Astrocyte (in vitro differentiated cells and primary cell): ENCODE measurements at regions not wholly inside any gene's neighbourhood (a gene's known extent, or its start where the extent isn't known, plus 50 kb on each side); places are given as distances from the start of the nearest gene placed in this dataset.

Experiments used
- DNase-seq: peaks from one replicate; pipeline ENCODE4 v3.0.0-alpha.2; 2010; ENCODE audit warnings: low read depth
- FAIRE-seq: peaks from 2 replicates; lab custom pipeline; 2011; peaks lifted over from hg19 to GRCh38; lab: Jason Lieb, UNC
- H2AFZ ChIP-seq: 2 replicates; pipeline ENCODE4 v1.6.0; 2012; ENCODE audit warnings: low read depth, low read length, inconsistent platforms
- H3K27ac ChIP-seq: 2 replicates; pipeline ENCODE4 v1.5.1; 2011; ENCODE audit warnings: low read depth, low read length, inconsistent platforms
- H3K27me3 ChIP-seq: 2 replicates; pipeline ENCODE4 v1.6.0; 2011; ENCODE audit warnings: low read length, inconsistent platforms; ENCODE audit not compliant: insufficient read depth
- H3K36me3 ChIP-seq: 2 replicates; pipeline ENCODE4 v1.5.1; 2011; ENCODE audit warnings: low read length, inconsistent platforms; ENCODE audit not compliant: insufficient read depth
- H3K4me1 ChIP-seq: 2 replicates; pipeline ENCODE4 v1.5.1; 2011; ENCODE audit warnings: low read length, inconsistent platforms; ENCODE audit not compliant: insufficient read depth
- H3K4me2 ChIP-seq: 2 replicates; pipeline ENCODE4 v1.6.0; 2012; ENCODE audit warnings: low read length, inconsistent platforms
- H3K4me3 ChIP-seq: 2 replicates; pipeline ENCODE4 v1.5.1; 2011; ENCODE audit warnings: low read depth, mild to moderate bottlenecking, low read length, inconsistent platforms; ENCODE audit not compliant: insufficient read depth
- H3K79me2 ChIP-seq: 2 replicates; pipeline ENCODE4 v1.6.0; 2012; ENCODE audit warnings: mild to moderate bottlenecking, low read length, inconsistent platforms; ENCODE audit not compliant: insufficient read depth
- H3K9ac ChIP-seq: 2 replicates; pipeline ENCODE4 v1.6.0; 2012; ENCODE audit warnings: mild to moderate bottlenecking, low read length, inconsistent platforms
- H3K9me3 ChIP-seq: 2 replicates; pipeline ENCODE4 v1.5.1; 2012; ENCODE audit warnings: low read depth, mild to moderate bottlenecking, low read length, inconsistent platforms; ENCODE audit not compliant: insufficient read depth
- H4K20me1 ChIP-seq: 2 replicates; pipeline ENCODE4 v1.6.0; 2012; ENCODE audit warnings: low read length, inconsistent platforms; ENCODE audit not compliant: insufficient read depth
- H3K27ac Mint-ChIP-seq: one replicate; pipeline ENCODE4 v1.8.0; 2021; ENCODE audit warnings: mild to moderate bottlenecking, mixed read lengths; ENCODE audit not compliant: unreplicated experiment
- H3K27me3 Mint-ChIP-seq: one replicate; pipeline ENCODE4 v1.8.0; 2021; ENCODE audit warnings: low read depth, mixed read lengths; ENCODE audit not compliant: unreplicated experiment
- H3K36me3 Mint-ChIP-seq: one replicate; pipeline ENCODE4 v1.8.0; 2021; ENCODE audit warnings: low read depth, mixed read lengths; ENCODE audit not compliant: unreplicated experiment
- H3K4me1 Mint-ChIP-seq: one replicate; pipeline ENCODE4 v1.8.0; 2021; ENCODE audit warnings: low read depth, mixed read lengths; ENCODE audit not compliant: unreplicated experiment
- H3K4me3 Mint-ChIP-seq: one replicate; pipeline ENCODE4 v1.8.0; 2021; ENCODE audit warnings: mild to moderate bottlenecking, moderate library complexity, mixed read lengths; ENCODE audit not compliant: unreplicated experiment
- H3K9me3 Mint-ChIP-seq: one replicate; pipeline ENCODE4 v1.8.0; 2021; ENCODE audit warnings: mild to moderate bottlenecking, mixed read lengths; ENCODE audit not compliant: unreplicated experiment
- EZH2 ChIP-seq: IDR thresholded peaks from 2 replicates; pipeline ENCODE4 v1.6.1; 2012; ENCODE audit warnings: mild to moderate bottlenecking, low read length, inconsistent platforms; ENCODE audit not compliant: insufficient read depth
- TF ChIP-seq, protein P1 (sequence below): IDR thresholded peaks from 2 replicates; pipeline ENCODE4 v1.5.1; 2011; ENCODE audit warnings: low read depth, mild to moderate bottlenecking, inconsistent platforms, low read length, moderate library complexity; ENCODE audit not compliant: insufficient read depth

DNA sequence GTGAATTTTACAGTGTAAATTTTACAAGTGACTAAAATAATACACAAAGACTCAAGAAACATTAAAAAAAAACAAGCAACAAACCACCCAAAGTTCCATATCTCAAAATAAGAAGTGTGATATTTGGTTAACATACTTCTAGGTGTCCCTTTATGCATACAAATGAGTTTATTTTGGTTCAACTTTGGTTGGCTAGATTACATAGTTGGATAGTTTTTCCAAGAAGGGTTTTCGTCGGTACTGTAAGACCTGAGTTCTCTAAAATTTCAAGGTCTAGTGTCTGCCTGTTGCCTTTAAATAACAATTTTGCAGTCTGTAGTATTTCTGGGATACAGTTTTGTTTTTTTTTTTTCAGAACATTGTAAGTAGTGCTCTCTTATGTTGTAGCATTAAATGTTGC lies 58.8 kb upstream of the JAK2 start:
- no peaks in the 10 kb centered on the region for H3K27me3 ChIP-seq
- Mint-ChIP-seq H3K9me3 (peaks cover 9% of the 10 kb centered on the region), H3K36me3 (peaks cover 3% of the 10 kb centered on the region), H3K27ac (no peak overlapping the region), H3K27me3 (no peaks in the 10 kb centered on the region), H3K4me1 (peaks cover 5% of the 10 kb centered on the region), H3K4me3 (no peak overlapping the region)
- no peaks in the 10 kb centered on the region for H3K79me2 ChIP-seq
- H3K4me1 ChIP-seq, result no peaks in the 10 kb centered on the region
- H3K9me3 ChIP-seq, result no peaks in the 10 kb centered on the region
- H3K36me3 ChIP-seq, result no peaks in the 10 kb centered on the region
- H4K20me1 ChIP-seq, result no peaks in the 10 kb centered on the region
- no peak overlapping the region for H2AFZ ChIP-seq
- no peak for FAIRE-seq
- no peak overlapping the region for H3K4me3 ChIP-seq
- DNase-seq, result no peak
- no peak overlapping the region for H3K27ac ChIP-seq
- H3K4me2 ChIP-seq, result no peak overlapping the region
- H3K9ac ChIP-seq, result no peak overlapping the region
- TF ChIP-seq EZH2, result no peak
- TF ChIP-seq, protein P1, sequence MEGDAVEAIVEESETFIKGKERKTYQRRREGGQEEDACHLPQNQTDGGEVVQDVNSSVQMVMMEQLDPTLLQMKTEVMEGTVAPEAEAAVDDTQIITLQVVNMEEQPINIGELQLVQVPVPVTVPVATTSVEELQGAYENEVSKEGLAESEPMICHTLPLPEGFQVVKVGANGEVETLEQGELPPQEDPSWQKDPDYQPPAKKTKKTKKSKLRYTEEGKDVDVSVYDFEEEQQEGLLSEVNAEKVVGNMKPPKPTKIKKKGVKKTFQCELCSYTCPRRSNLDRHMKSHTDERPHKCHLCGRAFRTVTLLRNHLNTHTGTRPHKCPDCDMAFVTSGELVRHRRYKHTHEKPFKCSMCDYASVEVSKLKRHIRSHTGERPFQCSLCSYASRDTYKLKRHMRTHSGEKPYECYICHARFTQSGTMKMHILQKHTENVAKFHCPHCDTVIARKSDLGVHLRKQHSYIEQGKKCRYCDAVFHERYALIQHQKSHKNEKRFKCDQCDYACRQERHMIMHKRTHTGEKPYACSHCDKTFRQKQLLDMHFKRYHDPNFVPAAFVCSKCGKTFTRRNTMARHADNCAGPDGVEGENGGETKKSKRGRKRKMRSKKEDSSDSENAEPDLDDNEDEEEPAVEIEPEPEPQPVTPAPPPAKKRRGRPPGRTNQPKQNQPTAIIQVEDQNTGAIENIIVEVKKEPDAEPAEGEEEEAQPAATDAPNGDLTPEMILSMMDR, result no peak

DNA sequence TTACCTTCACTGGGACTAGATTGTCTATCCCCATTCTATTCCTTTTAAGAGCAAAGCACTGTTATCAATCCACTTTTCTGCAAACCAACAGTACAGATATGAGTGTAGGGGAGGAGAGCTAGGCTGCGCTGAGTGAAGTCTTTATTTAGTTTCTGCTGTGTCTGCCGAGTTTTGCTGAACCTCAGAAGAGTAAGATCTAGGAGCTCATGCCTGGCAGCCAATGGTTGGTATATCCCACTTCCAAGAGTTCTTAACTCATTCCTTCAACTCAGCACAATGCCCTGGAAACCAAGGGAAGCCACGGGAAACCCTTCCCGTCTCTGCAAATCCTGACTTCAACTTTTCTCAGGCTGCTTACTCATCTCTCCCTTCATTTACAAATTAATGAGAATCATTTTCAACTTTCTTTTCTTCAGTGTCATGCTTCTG lies 58.0 kb upstream of the JAK2 start:
- Mint-ChIP-seq H3K4me1 (peaks cover 5% of the 10 kb centered on the region), H3K4me3 (no peak overlapping the region), H3K9me3 (peaks cover under 1% of the 10 kb centered on the region), H3K27ac (no peak overlapping the region), H3K36me3 (no peaks in the 10 kb centered on the region), H3K27me3 (no peaks in the 10 kb centered on the region)
- no peak overlapping the region for H3K9ac ChIP-seq
- H3K36me3 ChIP-seq, result no peaks in the 10 kb centered on the region
- H3K9me3 ChIP-seq, result no peaks in the 10 kb centered on the region
- no peaks in the 10 kb centered on the region for H3K79me2 ChIP-seq
- no peak overlapping the region for H3K4me2 ChIP-seq
- TF ChIP-seq, protein P1, result no peak
- TF ChIP-seq EZH2, result no peak
- H2AFZ ChIP-seq, result peak overlapping the region; percentile 28
- H4K20me1 ChIP-seq, result no peaks in the 10 kb centered on the region
- DNase-seq, result no peak
- no peak overlapping the region for H3K27ac ChIP-seq
- no peaks in the 10 kb centered on the region for H3K27me3 ChIP-seq
- no peaks in the 10 kb centered on the region for H3K4me1 ChIP-seq
- FAIRE-seq, result no peak
- no peak overlapping the region for H3K4me3 ChIP-seq

- H3K4me1 ChIP-seq, result no peaks in the 10 kb centered on the region
- Mint-ChIP-seq H3K27me3 (no peaks in the 10 kb centered on the region), H3K4me1 (peaks cover 5% of the 10 kb centered on the region), H3K36me3 (no peaks in the 10 kb centered on the region), H3K9me3 (no peaks in the 10 kb centered on the region), H3K4me3 (no peak overlapping the region), H3K27ac (no peak overlapping the region)
- no peak overlapping the region for H3K4me2 ChIP-seq
- no peaks in the 10 kb centered on the region for H3K36me3 ChIP-seq
- TF ChIP-seq, protein P1, result no peak
- TF ChIP-seq EZH2, result no peak
- no peak overlapping the region for H2AFZ ChIP-seq
- H3K27me3 ChIP-seq, result no peaks in the 10 kb centered on the region
- no peaks in the 10 kb centered on the region for H3K9me3 ChIP-seq
- no peak for DNase-seq
- FAIRE-seq, result peak; percentile 34
- H3K9ac ChIP-seq, result no peak overlapping the region
- H3K79me2 ChIP-seq, result no peaks in the 10 kb centered on the region
- H3K4me3 ChIP-seq, result no peak overlapping the region
- no peak overlapping the region for H3K27ac ChIP-seq
- no peaks in the 10 kb centered on the region for H4K20me1 ChIP-seq
These were observed 57.4 kb upstream of the JAK2 start for GRCh38 chr9:4927701-4928100.
